Limb (tissue), 2 donors: ENCODE measurements at regions not wholly inside any gene's neighbourhood (a gene's known extent, or its start where the extent isn't known, plus 50 kb on each side); places are given as distances from the start of the nearest gene placed in this dataset.

Experiments used
- DNase-seq, 2 donors: peaks; one replicate each; pipeline ENCODE4 v3.0.0-alpha.2; 2016; ENCODE audit errors: extremely low spot score in 2 of 2

DNA sequence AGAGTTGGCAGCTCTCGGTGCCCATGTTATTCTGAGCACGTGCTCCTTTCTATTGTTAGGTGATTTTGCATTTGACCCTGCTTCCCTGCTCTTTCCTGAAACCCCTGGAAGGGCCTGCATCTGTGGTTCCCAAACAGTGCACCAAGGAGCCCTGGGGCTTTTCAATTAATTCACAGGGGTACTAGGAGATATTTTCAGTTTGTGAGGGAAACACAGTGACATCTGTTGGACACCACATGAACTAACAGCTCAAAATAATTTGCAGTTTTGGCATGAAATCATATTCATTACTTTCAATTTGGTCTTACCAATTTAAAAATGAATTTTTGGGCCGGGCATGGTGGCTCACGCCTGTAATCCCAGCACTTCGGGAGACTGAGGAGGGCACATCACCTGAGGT lies 156.6 kb downstream of the GATB start:
- DNase-seq, result no peak

DNA sequence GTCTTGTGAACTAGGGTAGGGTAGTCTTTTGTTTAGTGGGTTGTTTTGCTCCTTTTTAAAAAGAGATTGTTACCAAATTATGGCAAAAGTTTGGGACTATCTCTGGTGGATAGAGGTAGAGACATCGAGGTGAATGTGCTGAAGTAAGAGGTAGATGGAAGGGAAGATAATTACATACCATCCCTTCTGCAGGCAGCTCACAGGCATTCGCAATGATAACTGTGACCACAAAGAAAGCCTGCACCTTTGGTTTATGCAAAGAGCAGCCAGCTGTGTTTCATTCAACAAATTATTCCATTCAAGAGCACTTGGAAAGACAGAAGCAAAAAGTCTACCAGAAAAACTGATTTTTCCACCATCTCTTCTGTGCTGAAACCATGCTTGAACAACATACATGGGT lies 155.6 kb downstream of the GATB start:
- no peak for DNase-seq

DNA sequence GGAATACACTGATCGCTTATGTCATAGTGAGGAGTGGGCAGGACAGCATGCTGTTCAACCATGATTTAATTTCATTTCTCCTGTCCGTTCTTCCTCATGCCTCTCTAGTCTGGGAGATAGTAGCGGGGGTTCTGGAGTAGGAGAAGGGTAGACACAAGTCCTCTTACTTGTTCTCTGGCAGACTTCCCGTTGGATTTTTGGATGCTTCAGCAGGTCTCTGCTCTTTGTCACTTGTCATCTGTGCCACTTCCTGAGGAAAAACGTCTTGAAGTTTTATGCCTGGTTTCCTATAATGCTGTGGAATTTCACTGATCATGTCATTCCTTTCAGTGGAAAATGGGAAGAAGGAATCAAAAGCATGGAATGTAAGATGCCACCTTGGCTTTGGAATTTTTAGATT lies 154.7 kb downstream of the GATB start:
- no peak for DNase-seq

- DNase-seq, result no peak
These were observed 150.6 kb downstream of the GATB start for GRCh38 chr4:151610229-151610628.

- no peak for DNase-seq
These were observed 148.8 kb downstream of the GATB start for GRCh38 chr4:151611960-151612359.

- DNase-seq, result no peak
These were observed 147.5 kb downstream of the GATB start for GRCh38 chr4:151613290-151613689.

- no peak for DNase-seq
These were observed 146.2 kb downstream of the GATB start for GRCh38 chr4:151614561-151614960.

DNA sequence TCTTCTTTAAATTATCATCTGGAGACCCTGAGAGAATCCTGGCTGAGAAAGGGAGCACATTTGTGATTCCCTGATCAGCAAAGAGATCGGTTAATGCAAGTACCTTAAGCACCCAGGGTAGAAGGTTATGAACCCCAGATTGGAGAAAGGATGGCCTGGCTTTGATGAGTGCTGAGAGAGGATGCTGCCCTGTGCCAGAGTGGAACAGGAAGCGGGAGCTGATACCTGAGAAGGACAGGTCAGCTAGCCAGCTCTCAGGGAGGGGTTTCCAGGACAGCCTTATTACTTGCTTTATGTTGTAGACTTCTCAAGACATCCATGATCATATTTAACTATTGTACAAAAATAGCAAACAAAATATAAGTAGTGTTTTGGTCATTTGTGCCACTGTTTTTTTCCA lies 141.9 kb downstream of the GATB start:
- DNase-seq, result no peak

DNA sequence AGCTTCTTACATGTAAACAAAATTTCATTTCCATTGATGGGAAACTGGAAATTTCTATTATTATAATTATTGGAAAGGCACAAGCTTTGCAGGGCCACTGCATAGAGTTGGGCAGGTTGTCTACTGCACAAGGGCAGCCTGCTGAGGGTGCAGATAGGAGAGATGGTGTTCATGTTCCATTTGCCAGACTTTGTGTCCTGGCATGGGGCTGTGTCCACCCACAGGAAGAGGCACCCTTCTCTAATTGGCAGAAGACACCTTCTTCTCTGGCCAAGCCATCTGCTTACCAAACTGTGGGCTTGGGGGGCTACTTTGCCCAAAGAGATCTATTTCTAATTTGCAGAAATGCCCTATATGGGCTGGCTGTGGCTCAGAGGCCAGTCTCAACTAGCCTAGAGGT lies 140.7 kb downstream of the GATB start:
- no peak for DNase-seq
